GM19239 (cell line): ENCODE measurements at regions not wholly inside any gene's neighbourhood (a gene's known extent, or its start where the extent isn't known, plus 50 kb on each side); places are given as distances from the start of the nearest gene placed in this dataset.
"Not testable (repeated sequence)": the region's sequence is repeated elsewhere in the genome, so short reads cannot be mapped to it uniquely, and the experiment has no call there.

Experiments
- DNase-seq: peaks from one replicate; pipeline ENCODE4 v3.0.0; 2011; ENCODE audit warnings: low spot score; ENCODE audit not compliant: insufficient read length
- FAIRE-seq: peaks from 2 replicates; lab custom pipeline; 2011; peaks lifted over from hg19 to GRCh38; lab: Jason Lieb, UNC

- DNase-seq: no peak
- no peak for FAIRE-seq
These were observed 53.8 kb upstream of the TUBA3E start for GRCh38 chr2:130251873-130252620.

DNA sequence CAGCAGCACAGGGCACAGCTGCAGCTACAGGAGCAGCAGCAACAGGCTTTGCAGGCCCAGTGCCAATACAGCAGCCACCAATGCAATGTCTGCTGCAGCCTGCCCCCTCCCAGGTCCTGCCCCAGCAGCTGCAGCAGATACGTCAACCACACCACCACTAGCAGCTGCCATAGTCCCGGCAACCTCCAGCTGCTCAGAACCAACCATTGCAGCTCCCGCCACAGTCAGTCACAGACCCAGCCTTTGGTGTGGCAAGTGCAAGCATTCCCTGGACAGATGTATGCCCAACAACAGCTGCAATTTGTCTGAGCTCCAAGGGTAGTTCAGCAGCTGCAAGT, 53.3 kb upstream of the TUBA3E start:
- DNase-seq: no peak
- no peak for FAIRE-seq

DNA sequence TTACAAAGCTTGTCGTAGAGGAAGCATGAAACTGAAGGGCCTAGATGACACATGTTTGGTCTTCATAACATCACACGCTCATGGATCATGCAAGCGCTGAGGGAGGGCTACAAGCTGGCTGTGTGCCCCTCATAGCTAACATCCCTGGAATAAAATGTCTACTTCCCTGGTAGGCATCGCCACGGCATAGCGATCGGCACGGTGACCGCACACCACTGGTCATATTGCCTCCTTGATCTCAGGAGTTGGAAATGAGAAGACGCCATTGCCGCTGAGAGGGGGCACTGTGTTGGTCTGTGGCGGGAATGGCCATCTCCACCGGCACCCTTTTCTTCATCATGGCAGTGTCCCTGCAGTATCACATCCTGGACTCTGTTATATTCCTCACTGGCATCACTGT, 50.1 kb upstream of the TUBA3E start:
- DNase-seq, FAIRE-seq: not testable (repeated sequence)
